ENCODE measurements at regions not wholly inside any gene's neighbourhood (a gene's known extent, or its start where the extent isn't known, plus 50 kb on each side); places are given as distances from the start of the nearest gene placed in this dataset.

DNA sequence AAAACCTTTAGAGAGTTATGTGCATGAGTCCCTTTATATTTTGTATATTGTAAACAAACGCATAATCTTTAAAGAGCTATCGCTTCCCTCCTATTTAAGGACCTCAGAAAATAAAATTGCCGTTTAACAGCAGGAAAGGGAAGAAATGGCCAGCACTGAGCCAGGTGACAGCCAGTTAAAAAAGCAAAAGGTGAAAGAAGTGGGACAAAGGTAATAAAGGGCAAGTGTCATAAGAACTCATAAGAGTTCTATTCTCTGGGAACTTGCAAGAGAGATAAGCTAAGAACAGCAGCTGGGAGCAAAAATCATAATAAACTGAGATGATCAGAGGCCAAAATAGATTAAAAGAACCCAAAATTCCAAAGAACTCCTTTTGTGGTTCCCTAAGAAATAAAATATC is 520.9 kb upstream of the PKN2 start:
- TF ChIP-seq, protein P1, sequence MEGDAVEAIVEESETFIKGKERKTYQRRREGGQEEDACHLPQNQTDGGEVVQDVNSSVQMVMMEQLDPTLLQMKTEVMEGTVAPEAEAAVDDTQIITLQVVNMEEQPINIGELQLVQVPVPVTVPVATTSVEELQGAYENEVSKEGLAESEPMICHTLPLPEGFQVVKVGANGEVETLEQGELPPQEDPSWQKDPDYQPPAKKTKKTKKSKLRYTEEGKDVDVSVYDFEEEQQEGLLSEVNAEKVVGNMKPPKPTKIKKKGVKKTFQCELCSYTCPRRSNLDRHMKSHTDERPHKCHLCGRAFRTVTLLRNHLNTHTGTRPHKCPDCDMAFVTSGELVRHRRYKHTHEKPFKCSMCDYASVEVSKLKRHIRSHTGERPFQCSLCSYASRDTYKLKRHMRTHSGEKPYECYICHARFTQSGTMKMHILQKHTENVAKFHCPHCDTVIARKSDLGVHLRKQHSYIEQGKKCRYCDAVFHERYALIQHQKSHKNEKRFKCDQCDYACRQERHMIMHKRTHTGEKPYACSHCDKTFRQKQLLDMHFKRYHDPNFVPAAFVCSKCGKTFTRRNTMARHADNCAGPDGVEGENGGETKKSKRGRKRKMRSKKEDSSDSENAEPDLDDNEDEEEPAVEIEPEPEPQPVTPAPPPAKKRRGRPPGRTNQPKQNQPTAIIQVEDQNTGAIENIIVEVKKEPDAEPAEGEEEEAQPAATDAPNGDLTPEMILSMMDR (conservative IDR thresholded peaks at IDR 0.05) = no peak
- TF ChIP-seq ZFX (IDR thresholded peaks at IDR 0.05) = no peak

Measured in C4-2B (cell line).